OCI-LY7 (cell line): ENCODE measurements at regions not wholly inside any gene's neighbourhood (a gene's known extent, or its start where the extent isn't known, plus 50 kb on each side); places are given as distances from the start of the nearest gene placed in this dataset.

Source experiments
- BruUV-seq: library from RNA; stranded (reverse); fragments of 400-500 nt; replicated peaks from 2 replicates; lab custom pipeline; 2021; lab: Mats Ljungman, UMichigan
- CTCF ChIA-PET: fragments of 300-600 bp; sonication (Branson Sonifier 250); formaldehyde crosslinking; loops from one replicate; lab custom pipeline; 2022; ENCODE audit warnings: antibody characterized with exemption; ENCODE audit not compliant: unreplicated experiment; lab: Charles Lee
- POLR2A ChIA-PET: fragments of 300-600 bp; sonication (Branson Sonifier 250); formaldehyde crosslinking; loops from one replicate; lab custom pipeline; 2022; ENCODE audit warnings: antibody characterized with exemption; lab: Charles Lee
- DNase-seq: peaks from one replicate; pipeline ENCODE4 v3.0.0-alpha.2; 2015; ENCODE audit warnings: low spot score
- H2AFZ ChIP-seq: fragments of 200-600 bp; sonication (generic), shearing (Covaris generic); 2 replicates; pipeline ENCODE4 v1.6.1; 2014; ENCODE audit warnings: mild to moderate bottlenecking, antibody characterized with exemption, low read length, moderate library complexity
- H3K27ac ChIP-seq: fragments of 200-600 bp; sonication (generic); 2 replicates; pipeline ENCODE4 v1.5.1; 2014; ENCODE audit warnings: mixed run types, low read depth, mild to moderate bottlenecking, moderate library complexity, low read length, inconsistent platforms; ENCODE audit not compliant: poor library complexity, severe bottlenecking
- H3K36me3 ChIP-seq: fragments of 200-600 bp; sonication (generic); 2 replicates; pipeline ENCODE4 v1.6.1; 2014; ENCODE audit warnings: mild to moderate bottlenecking, antibody characterized with exemption, low read length, moderate library complexity, mixed read lengths; ENCODE audit not compliant: insufficient read depth
- H3K4me1 ChIP-seq: fragments of 200-600 bp; sonication (generic); 2 replicates; pipeline ENCODE4 v1.5.1; 2014; ENCODE audit warnings: mild to moderate bottlenecking, low read length; ENCODE audit not compliant: insufficient read depth, poor library complexity, severe bottlenecking
- H3K4me2 ChIP-seq: fragments of 200-600 bp; sonication (generic); 2 replicates; pipeline ENCODE4 v1.6.1; 2014; ENCODE audit warnings: mild to moderate bottlenecking, low read length
- H3K4me3 ChIP-seq: fragments of 200-600 bp; sonication (generic); 2 replicates; pipeline ENCODE4 v1.5.1; 2014; ENCODE audit warnings: mild to moderate bottlenecking, low read depth, low read length; ENCODE audit not compliant: poor library complexity, severe bottlenecking
- H3K79me2 ChIP-seq: fragments of 200-600 bp; sonication (generic); 2 replicates; pipeline ENCODE4 v1.6.1; 2016; ENCODE audit warnings: low read depth, mild to moderate bottlenecking, low read length, moderate library complexity, mixed read lengths; ENCODE audit not compliant: insufficient read depth
- H3K9me2 ChIP-seq: fragments of 200-600 bp; sonication (generic); 2 replicates; pipeline ENCODE4 v1.6.1; 2016; ENCODE audit warnings: mild to moderate bottlenecking, low read length, mixed read lengths; ENCODE audit not compliant: insufficient read depth
- H3K9me3 ChIP-seq: fragments of 200-600 bp; sonication (generic); 2 replicates; pipeline ENCODE4 v1.6.1; 2014; ENCODE audit warnings: mild to moderate bottlenecking, mixed run types, low read length, mixed read lengths
- H4K20me1 ChIP-seq: fragments of 200-600 bp; sonication (generic); 2 replicates; pipeline ENCODE4 v1.6.1; 2014; ENCODE audit warnings: mild to moderate bottlenecking, antibody characterized with exemption, low read length, moderate library complexity, mixed read lengths; ENCODE audit not compliant: insufficient read depth
- EZH2phosphoT487 ChIP-seq: fragments of 200-600 bp; sonication (generic); IDR thresholded peaks from 2 replicates; pipeline ENCODE4 v1.6.1; 2018; ENCODE audit warnings: low read depth, borderline replicate concordance, mild to moderate bottlenecking, mixed run types, antibody characterized with exemption, low read length, moderate library complexity, mixed read lengths
- intact Hi-C: fragments of 100-400 bp; cut with micrococcal nuclease; formaldehyde crosslinking; loops from one replicate; pipeline ENCODE4 v1.10.0; 2022; ENCODE audit not compliant: unreplicated experiment
- TF ChIP-seq, protein P1 (sequence below): fragments of 200-600 bp; sonication (generic); conservative IDR thresholded peaks from 2 replicates; pipeline ENCODE4 v1.5.1; 2014; ENCODE audit warnings: mild to moderate bottlenecking, antibody characterized with exemption, low read length, moderate library complexity, mixed read lengths

GRCh38 chr2:187056416-187057334 lies 207.7 kb upstream of the ZSWIM2 start:
- TF ChIP-seq, protein P1, sequence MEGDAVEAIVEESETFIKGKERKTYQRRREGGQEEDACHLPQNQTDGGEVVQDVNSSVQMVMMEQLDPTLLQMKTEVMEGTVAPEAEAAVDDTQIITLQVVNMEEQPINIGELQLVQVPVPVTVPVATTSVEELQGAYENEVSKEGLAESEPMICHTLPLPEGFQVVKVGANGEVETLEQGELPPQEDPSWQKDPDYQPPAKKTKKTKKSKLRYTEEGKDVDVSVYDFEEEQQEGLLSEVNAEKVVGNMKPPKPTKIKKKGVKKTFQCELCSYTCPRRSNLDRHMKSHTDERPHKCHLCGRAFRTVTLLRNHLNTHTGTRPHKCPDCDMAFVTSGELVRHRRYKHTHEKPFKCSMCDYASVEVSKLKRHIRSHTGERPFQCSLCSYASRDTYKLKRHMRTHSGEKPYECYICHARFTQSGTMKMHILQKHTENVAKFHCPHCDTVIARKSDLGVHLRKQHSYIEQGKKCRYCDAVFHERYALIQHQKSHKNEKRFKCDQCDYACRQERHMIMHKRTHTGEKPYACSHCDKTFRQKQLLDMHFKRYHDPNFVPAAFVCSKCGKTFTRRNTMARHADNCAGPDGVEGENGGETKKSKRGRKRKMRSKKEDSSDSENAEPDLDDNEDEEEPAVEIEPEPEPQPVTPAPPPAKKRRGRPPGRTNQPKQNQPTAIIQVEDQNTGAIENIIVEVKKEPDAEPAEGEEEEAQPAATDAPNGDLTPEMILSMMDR, result no peak
- no peak for TF ChIP-seq EZH2phosphoT487
- no peaks in the 10 kb centered on the region for H3K4me1 ChIP-seq
- BruUV-seq, result no TSS peak
- no peaks in the 10 kb centered on the region for H4K20me1 ChIP-seq
- H2AFZ ChIP-seq, result no peak overlapping the region
- POLR2A ChIA-PET, result no interaction called here
- no peak overlapping the region for H3K4me3 ChIP-seq
- CTCF ChIA-PET, result no interaction called here
- H3K9me2 ChIP-seq, result no peaks in the 10 kb centered on the region
- H3K36me3 ChIP-seq, result no peaks in the 10 kb centered on the region
- H3K4me2 ChIP-seq, result no peak overlapping the region
- H3K27ac ChIP-seq, result no peak overlapping the region
- H3K9me3 ChIP-seq, result no peaks in the 10 kb centered on the region
- H3K79me2 ChIP-seq, result no peaks in the 10 kb centered on the region
- DNase-seq, result no peak
- intact Hi-C loops, result no loop called here

DNA sequence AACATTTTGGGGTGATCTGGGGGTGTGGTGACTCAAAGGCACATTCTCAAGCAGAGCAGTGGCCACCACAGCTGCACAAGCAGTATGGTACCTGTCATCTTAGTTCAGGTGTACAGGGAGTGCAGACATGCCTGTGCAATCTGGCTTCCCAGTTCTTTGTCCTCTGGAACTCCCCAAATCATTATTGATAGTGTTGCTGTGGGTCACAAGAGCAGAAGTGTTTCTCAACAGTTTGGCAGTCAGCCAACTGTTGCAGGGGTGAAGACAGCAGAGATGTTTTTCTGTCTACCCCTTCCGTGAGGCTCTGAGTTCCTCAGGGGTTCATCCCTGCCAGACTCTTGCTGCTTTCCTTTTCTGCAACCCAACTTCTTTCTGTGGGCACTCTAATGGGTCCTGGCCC lies 206.5 kb upstream of the ZSWIM2 start:
- Histone ChIP-seq H3K4me1 (no peaks in the 10 kb centered on the region), H2AFZ (no peak overlapping the region), H3K9me2 (no peaks in the 10 kb centered on the region), H3K79me2 (no peaks in the 10 kb centered on the region), H3K9me3 (no peaks in the 10 kb centered on the region), H3K4me2 (no peak overlapping the region), H3K27ac (no peak overlapping the region), H3K36me3 (no peaks in the 10 kb centered on the region), H4K20me1 (no peaks in the 10 kb centered on the region), H3K4me3 (no peak overlapping the region)
- no peak for TF ChIP-seq EZH2phosphoT487
- TF ChIP-seq, protein P1, result no peak
- no TSS peak for BruUV-seq
- CTCF ChIA-PET, result no interaction called here
- no peak for DNase-seq
- intact Hi-C loops, result no loop called here
- POLR2A ChIA-PET, result no interaction called here
